Iris pigment epithelial cell (primary cell): ENCODE measurements at regions not wholly inside any gene's neighbourhood (a gene's known extent, or its start where the extent isn't known, plus 50 kb on each side); places are given as distances from the start of the nearest gene placed in this dataset.

Experiments used
- DNase-seq: peaks from one replicate; pipeline ENCODE4 v3.0.0-alpha.2; 2011; ENCODE audit warnings: low read depth

DNA sequence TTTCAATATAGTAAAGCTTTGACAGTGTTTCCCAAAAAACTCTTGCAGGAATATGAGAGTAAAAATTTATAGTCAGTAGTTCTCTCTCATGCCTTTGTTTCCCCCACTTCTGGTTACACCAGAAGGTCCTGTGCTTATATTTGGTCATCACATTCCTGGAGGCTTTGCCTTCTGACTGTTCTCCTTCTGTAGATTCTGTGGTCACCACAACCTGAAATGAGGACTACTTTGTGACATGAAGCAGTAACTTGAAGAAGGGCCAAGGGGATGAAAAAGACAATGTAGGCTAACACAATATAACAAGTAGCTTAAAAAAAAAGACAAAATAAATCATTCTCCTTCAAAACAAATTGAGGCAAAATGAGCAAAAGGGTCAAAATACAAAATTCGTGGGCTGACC lies 366.2 kb upstream of the NR3C2 start:
- no peak for DNase-seq

DNA sequence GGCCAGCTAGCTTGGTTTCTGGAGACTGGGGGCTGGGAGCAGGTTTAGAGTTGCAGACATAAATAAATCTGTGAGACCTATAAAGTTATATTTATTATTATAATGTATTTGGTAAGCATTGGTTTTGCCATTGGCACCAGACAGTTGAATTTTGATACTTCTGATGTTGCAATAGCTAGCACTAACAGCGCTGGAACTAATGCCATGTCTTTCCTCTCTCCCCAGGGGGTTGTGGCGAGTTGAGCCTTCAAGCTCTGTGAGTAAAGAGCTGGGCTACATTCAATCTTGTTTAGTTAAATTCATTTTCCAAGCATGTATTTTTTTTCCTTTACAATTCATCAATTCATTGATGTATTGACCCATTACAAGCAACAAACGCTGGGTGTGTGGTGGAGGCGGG lies 358.7 kb upstream of the NR3C2 start:
- no peak for DNase-seq

DNA sequence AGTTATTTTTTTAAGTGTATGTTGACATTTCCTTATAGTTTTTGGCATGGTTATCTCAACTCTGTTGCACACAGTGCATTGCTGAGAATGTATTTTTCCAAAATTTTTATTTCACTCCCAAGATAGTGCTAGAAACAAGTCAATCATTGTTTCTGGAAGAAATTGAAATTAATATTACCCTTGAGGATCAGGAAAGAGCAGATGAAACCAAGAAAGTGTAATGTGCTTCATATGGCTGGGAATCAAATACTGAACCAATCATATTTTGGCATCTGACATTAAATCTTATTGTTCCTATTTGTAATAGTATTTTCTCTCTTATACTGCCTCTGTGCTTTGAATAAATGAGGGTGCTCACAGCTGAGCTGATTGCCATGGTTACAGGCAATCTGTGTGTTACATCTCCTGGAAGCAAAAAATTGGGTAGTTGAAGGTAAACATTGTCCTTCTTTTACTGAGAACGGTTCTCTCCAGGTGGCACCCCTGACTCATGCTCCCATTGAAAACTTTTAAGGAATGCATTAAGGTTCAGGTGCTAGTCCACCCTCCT lies 358.2 kb upstream of the NR3C2 start:
- no peak for DNase-seq

- DNase-seq, result peak; percentile 27
Observed at GRCh38 chr4:148795156-148795864, 353.1 kb upstream of the NR3C2 start.

DNA sequence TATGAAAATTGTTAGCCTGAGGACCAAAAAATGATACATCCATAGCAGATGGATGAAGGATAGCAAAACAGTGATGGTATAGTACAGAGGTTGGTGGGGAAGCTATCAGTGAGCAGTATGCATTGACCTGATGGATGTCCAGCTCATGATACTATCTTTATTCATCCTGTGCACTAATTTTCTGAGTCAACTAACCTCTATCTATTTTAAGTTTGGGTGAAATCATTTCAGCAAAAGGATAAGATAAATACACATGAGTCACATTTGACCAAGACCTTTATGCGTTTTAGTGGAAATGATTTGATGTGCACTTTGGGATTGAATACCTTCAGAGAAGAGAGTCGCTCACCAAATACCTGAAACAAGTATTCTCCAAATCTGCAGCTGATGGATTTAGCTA lies 351.0 kb upstream of the NR3C2 start:
- no peak for DNase-seq

- peak; percentile 34 for DNase-seq
Observed at GRCh38 chr4:148790691-148791090, 348.5 kb upstream of the NR3C2 start.

DNA sequence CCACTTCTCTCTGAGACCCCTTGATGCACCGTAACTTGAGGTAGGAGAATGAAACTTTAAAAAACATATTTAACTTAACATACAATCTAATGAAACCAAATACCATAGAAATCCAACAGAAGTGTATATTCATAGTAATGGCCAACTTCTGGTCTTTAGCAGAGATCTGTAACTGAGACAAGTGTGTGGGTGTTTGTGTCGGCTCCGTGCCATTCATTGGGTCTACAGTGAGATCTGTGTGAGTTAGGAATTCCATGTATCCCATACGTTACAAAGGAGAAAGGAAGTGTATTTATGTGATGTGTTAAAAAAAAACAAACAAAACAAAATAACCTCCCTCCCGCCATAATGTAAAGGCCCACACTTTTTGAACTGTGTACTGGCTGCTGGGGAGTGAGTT lies 348.0 kb upstream of the NR3C2 start:
- DNase-seq, result no peak

DNA sequence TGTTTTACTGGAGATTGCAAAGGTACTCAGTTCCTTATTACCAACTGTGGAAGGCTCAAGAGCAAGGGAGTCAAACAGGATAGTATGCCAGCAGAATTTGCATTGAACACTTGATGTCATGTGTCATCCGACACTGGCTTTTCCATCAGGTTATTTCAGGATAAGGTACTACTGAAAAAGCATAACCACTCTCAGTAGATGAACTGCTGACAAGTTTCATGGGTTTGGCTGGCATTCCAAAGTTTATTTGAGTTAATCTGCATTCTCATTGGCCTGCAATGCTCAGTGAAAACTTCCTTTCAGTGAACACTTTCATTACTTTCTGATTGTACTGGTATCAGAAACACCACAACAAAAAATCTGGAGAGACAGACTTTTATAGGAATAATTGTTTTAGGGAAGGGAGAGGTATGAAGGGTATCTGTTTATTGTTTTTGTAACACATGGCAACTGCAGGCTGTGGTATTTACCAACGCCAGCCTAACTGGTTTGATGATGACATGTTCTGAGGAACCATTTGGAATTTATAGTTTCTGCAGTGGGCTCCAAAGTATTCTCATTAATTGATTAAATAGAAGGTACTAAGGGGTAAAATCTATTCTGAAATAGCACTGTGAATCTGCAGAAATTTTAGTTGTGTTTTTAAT lies 345.7 kb upstream of the NR3C2 start:
- no peak for DNase-seq

- no peak for DNase-seq
Observed at GRCh38 chr4:148787285-148787684, 345.1 kb upstream of the NR3C2 start.

GRCh38 chr4:148786699-148787098 lies 344.5 kb upstream of the NR3C2 start:
- DNase-seq, result no peak

DNA sequence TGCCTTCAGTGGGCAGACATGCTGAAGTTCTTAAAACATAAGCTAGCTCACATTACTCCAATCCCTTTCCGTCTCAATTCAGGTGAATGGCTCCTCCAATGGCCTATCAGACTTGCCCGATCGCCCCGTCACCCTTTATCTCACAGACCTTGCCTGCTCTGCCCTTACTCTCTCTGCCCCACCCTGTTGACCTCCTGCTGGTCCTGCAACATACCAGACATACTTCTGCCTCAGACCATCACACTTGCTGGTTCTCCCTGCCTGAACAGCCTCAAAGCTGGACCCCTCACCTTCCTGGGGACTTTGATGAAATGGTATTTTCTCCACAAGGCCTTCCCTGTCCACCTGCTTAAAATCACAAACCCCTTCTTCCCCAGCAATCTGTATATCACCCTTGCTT lies 340.1 kb upstream of the NR3C2 start:
- DNase-seq, result no peak

DNA sequence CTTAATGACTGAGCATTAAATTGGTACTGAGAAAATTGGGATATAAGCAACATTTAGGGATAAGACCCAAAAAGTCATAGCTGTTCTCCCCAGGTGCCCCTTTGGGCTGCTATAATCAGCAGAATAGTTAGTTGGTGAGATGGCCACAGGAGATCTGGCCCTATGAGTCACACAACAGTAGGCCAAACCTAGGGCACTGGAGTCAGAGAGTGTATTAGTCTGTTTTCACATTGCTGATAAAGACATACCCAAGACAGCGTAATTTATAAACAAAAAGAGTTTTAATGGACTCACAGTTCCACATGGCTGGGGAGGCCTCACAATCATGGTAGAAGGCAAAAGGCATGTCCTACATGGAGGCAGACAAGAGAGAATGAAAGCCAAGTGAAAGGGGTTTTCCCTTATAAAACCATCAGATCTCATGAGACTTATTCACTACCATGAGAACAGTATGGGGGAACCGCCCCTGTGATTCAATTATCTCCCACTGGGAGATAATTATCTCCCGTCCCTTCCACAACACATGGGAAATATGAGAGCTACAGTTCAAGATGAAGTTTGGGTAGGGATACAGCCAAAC lies 338.3 kb upstream of the NR3C2 start:
- DNase-seq, result no peak

DNA sequence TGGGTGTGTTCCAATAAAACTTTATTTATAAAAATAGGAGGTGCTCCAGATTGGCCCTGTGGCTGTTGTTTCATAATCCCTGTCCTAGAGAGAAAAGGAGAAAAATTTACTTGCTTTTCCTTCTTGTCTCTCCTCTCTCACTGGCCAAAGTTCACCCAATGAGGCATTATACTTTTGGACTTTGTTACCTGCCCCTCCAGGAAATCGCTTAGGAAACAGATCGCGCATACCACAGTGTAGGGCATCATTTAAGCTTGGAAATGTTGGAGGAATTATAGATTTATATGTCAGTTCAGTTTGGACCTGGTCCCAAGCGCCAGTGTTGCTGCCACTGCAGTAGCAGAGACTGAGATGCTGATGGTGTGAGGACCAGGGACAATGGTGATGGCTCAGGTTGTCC lies 337.6 kb upstream of the NR3C2 start:
- no peak for DNase-seq

- no peak for DNase-seq
Observed at GRCh38 chr4:148778980-148779675, 336.9 kb upstream of the NR3C2 start.

DNA sequence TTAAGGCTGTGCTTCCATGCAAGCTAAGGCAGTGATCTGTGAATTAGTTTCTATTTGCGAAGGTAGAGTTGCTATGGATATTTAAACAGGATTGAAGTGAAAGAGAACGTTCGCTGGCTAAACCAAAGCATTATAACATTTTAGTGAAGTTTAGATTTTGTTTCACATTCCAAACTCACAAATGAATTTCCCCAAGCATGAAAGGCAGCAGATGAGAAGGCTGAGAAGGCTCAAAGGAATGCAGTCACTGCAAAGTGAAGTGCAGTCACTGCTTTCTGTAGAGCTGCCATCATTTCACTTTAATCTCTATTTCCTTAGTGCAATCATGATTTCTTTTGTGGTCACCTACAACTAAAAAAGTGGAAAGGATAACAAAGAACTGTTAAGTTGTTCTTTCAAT lies 334.7 kb upstream of the NR3C2 start:
- peak; percentile 42 for DNase-seq

- no peak for DNase-seq
Observed at GRCh38 chr4:148774134-148774533, 331.9 kb upstream of the NR3C2 start.

DNA sequence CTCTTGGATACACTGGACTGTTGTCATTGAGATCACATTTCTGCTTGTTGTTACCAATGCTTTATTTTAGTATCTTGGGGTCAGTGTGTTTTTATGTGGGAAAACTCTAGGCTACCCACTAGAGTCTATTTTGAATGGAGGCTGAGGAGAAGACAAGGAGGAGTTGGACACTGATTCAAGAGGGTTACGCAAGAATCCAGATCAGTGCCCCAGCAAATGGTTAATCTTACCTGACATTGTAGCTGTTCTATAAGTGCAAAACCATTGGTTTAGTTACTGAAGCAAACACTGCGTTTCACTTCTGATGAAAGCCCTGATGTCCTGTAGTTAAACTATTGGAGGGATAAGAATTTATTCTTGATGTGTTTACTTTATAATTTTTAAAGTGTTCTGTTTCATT lies 331.1 kb upstream of the NR3C2 start:
- DNase-seq, result no peak

- no peak for DNase-seq
Observed at GRCh38 chr4:148770848-148771247, 328.6 kb upstream of the NR3C2 start.

- DNase-seq, result no peak
Observed at GRCh38 chr4:148770377-148770776, 328.2 kb upstream of the NR3C2 start.

- no peak for DNase-seq
Observed at GRCh38 chr4:148764720-148765119, 322.5 kb upstream of the NR3C2 start.

- no peak for DNase-seq
Observed at GRCh38 chr4:148757171-148757570, 315.0 kb upstream of the NR3C2 start.

DNA sequence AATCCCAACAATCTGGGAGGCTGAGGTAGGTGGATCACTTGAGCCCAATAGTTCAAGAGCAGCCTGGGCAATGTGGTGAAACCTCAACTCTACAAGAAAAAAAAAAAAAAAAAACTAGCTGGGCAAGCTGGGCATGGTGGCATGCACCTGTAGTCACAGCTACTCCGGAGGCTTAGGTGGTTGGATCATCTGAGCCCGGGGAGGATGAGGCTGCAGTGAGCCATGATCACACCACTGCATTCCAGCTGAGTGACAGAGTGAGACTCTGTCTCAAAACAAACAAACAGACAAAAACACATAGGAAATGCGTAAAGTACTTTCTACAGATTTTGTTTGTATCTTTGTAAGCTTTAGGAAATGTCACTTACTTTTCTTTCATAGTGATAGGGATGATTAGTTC lies 307.2 kb upstream of the NR3C2 start:
- DNase-seq, result no peak
